HG03565 (cell line): ENCODE measurements at regions not wholly inside any gene's neighbourhood (a gene's known extent, or its start where the extent isn't known, plus 50 kb on each side); places are given as distances from the start of the nearest gene placed in this dataset.

Source experiments
- ATAC-seq: cut with Tn5 transposase; IDR thresholded peaks from one replicate; pipeline ENCODE4 v1.9.1; 2021; ENCODE audit warnings: mild to moderate bottlenecking, moderate library complexity; ENCODE audit not compliant: unreplicated experiment

DNA sequence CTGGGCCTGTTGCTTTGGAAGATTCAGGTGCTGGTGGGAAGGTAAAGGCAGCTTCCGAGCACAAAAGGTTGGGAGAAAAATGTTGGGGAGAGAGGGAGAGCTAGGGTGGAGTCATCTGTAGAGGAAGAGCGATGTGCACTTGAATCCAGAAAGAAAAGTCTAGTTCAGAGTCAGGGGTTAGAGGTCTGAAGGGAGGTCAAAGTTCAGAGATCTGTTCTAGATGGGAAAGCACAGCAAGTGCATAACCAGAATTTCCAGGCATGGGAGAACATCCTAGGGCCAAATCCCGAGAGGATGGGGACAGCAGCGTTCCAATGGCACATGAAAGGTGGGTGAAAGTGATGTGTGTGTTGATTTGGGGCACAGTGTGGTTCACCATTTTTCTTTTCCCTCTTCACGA lies 51.5 kb upstream of the MKLN1 start:
- ATAC-seq = no peak

DNA sequence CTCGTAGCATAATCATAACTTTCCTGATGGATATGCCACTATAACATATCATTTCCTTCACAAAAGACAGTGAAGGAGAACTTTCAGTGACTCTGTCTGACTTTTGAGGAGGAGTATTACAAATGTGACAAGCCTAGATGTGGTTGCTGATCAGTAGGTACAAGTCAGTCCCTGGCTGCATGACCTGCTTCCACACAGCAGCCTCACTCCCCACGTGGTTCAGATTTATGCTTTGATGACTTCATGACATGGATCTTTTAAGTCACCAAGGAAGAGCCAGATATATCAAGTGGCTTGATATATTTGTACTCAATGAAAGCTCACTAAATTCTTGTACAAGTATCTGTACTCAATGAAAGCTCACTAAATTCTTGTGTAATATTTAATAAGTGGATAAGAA lies 50.9 kb upstream of the MKLN1 start:
- ATAC-seq = no peak
